ENCODE measurements at regions not wholly inside any gene's neighbourhood (a gene's known extent, or its start where the extent isn't known, plus 50 kb on each side); places are given as distances from the start of the nearest gene placed in this dataset.

GRCh38 chr1:58116284-58116683 lies 430.2 kb downstream of the OMA1 start (continued):
- TF ChIP-seq LARP7 (IDR thresholded peaks at IDR 0.05) (no peak), SIX5 (IDR thresholded peaks at IDR 0.05; ENCODE audit: low read depth, low read length, severe bottlenecking) (no peak), BHLHE40 (IDR thresholded peaks at IDR 0.05; ENCODE audit: borderline replicate concordance in 1 of 2, low read depth in 2 of 2, low read length in 1 of 2) (no peak), RBBP5 (conservative IDR thresholded peaks at IDR 0.05) (no peak), CBX5 (IDR thresholded peaks at IDR 0.05; ENCODE audit: low read depth) (no peak), ZNF274 (IDR thresholded peaks at IDR 0.05; ENCODE audit: insufficient read depth, insufficient read length) (no peak), EGR1 (IDR thresholded peaks at IDR 0.05; ENCODE audit: borderline replicate concordance in 1 of 2, low read depth in 2 of 2, low read length in 2 of 2) (no peak), ZBTB33 (IDR thresholded peaks at IDR 0.05) (no peak), IKZF2 (IDR thresholded peaks at IDR 0.05) (no peak), MTA3 (IDR thresholded peaks at IDR 0.05; ENCODE audit: borderline replicate concordance, low read length) (no peak), STAT3 (IDR thresholded peaks at IDR 0.05; ENCODE audit: low read depth, low read length) (no peak), IKZF1 (conservative IDR thresholded peaks at IDR 0.05) (no peak), HDGF (IDR thresholded peaks at IDR 0.05) (no peak)

Measured in GM12878 (cell line).